Endothelial cell of umbilical vein (primary cell): ENCODE measurements at regions not wholly inside any gene's neighbourhood (a gene's known extent, or its start where the extent isn't known, plus 50 kb on each side); places are given as distances from the start of the nearest gene placed in this dataset.

Source experiments
- BruUV-seq: library from RNA; stranded (reverse); fragments of 400-500 nt; replicated peaks from 2 replicates; lab custom pipeline; 2021; lab: Mats Ljungman, UMichigan
- CTCF ChIA-PET: fragments of 300-600, 350-600 bp; sonication (Branson Sonifier 250); formaldehyde crosslinking; loops from one replicate; lab custom pipeline; 2021; ENCODE audit warnings: antibody characterized with exemption, inconsistent platforms; lab: Charles Lee
- POLR2A ChIA-PET: fragments of 300-600, 350-600 bp; sonication (Branson Sonifier 250); formaldehyde crosslinking; loops from one replicate; lab custom pipeline; 2021; ENCODE audit warnings: antibody characterized with exemption, inconsistent platforms; lab: Charles Lee
- DNase-seq: peaks from one replicate; pipeline ENCODE4 v3.0.0-alpha.2; 2011; ENCODE audit warnings: low read depth, low spot score
- FAIRE-seq: peaks from 2 replicates; lab custom pipeline; 2011; peaks lifted over from hg19 to GRCh38; lab: Jason Lieb, UNC
- H2AFZ ChIP-seq: 2 replicates; pipeline ENCODE4 v1.6.0; 2012; ENCODE audit warnings: low read depth, low read length, control low read depth, inconsistent platforms
- H3K27ac ChIP-seq: 2 replicates; pipeline ENCODE4 v1.5.1; 2011; ENCODE audit warnings: low read depth, mild to moderate bottlenecking, control low read depth, low read length, moderate library complexity; ENCODE audit not compliant: insufficient read depth
- H3K27me3 ChIP-seq, 2 experiments: 2 replicates each; pipeline versions ENCODE4 v1.6.0 to v1.6.1; 2011; ENCODE audit warnings: low read length in 2 of 2, mixed read lengths in 1 of 2; ENCODE audit not compliant: control insufficient read depth in 2 of 2, insufficient read depth in 2 of 2
- H3K36me3 ChIP-seq, 2 experiments: 2 replicates in 1 of 2; 3 replicates in 1 of 2; pipeline ENCODE4 v1.5.1; 2011; ENCODE audit warnings: low read length in 2 of 2, mild to moderate bottlenecking in 1 of 2, moderate library complexity in 1 of 2; ENCODE audit not compliant: control insufficient read depth in 2 of 2, insufficient read depth in 2 of 2; ENCODE audit errors: extremely low read depth in 1 of 2
- H3K4me1 ChIP-seq: 3 replicates; pipeline ENCODE4 v1.5.1; 2011; ENCODE audit warnings: mild to moderate bottlenecking, low read length; ENCODE audit not compliant: control insufficient read depth, insufficient read depth; ENCODE audit errors: extremely low read depth
- H3K4me2 ChIP-seq: 2 replicates; pipeline ENCODE4 v1.6.1; 2011; ENCODE audit warnings: low read length, control low read depth, mixed read lengths; ENCODE audit not compliant: insufficient read depth
- H3K4me3 ChIP-seq, 3 experiments: fragments of 200-600 bp in 1 of 3; sonication (generic), shearing (Covaris generic) in 1 of 3; replicated peaks in 1 of 3; 2 replicates each; pipeline ENCODE4 v1.5.1; 2011 to 2016; ENCODE audit warnings: control low read depth in 3 of 3, low read length in 3 of 3, mild to moderate bottlenecking in 2 of 3, inconsistent platforms in 1 of 3, low read depth in 1 of 3, moderate library complexity in 1 of 3; ENCODE audit not compliant: insufficient read depth in 1 of 3
- H3K79me2 ChIP-seq: 2 replicates; pipeline ENCODE4 v1.6.0; 2012; ENCODE audit warnings: low read length, inconsistent platforms; ENCODE audit not compliant: control insufficient read depth, insufficient read depth
- H3K9ac ChIP-seq: replicated peaks from 2 replicates; pipeline ENCODE3; 2011; ENCODE audit warnings: low read length, control low read depth; ENCODE audit not compliant: insufficient read depth; ENCODE audit errors: extremely low read depth
- H3K9me1 ChIP-seq: replicated peaks from 3 replicates; pipeline ENCODE4 v1.6.0; 2011; ENCODE audit warnings: mild to moderate bottlenecking, low read length; ENCODE audit not compliant: control insufficient read depth, insufficient read depth; ENCODE audit errors: extremely low read depth
- H3K9me3 ChIP-seq: replicated peaks from 2 replicates; pipeline ENCODE4 v1.5.1; 2012; ENCODE audit warnings: low read length, inconsistent platforms; ENCODE audit not compliant: control insufficient read depth, insufficient read depth
- H4K20me1 ChIP-seq: replicated peaks from 2 replicates; pipeline ENCODE3; 2011; ENCODE audit warnings: mild to moderate bottlenecking, low read length; ENCODE audit not compliant: control insufficient read depth, insufficient read depth; ENCODE audit errors: extremely low read depth
- EZH2 ChIP-seq: IDR thresholded peaks from 2 replicates; pipeline ENCODE4 v1.6.1; 2012; ENCODE audit warnings: borderline replicate concordance, low read depth, mild to moderate bottlenecking, moderate library complexity, low read length, inconsistent platforms; ENCODE audit not compliant: severe bottlenecking
- FOS ChIP-seq: IDR thresholded peaks from 2 replicates; pipeline ENCODE4 v1.6.1; 2011; ENCODE audit warnings: mild to moderate bottlenecking, low read length, moderate library complexity, borderline replicate concordance; ENCODE audit not compliant: insufficient read depth
- GATA2 ChIP-seq: IDR thresholded peaks from 2 replicates; pipeline ENCODE4 v1.7.0; 2011; ENCODE audit warnings: low read depth, mild to moderate bottlenecking, moderate library complexity, mixed read lengths, low read length; ENCODE audit not compliant: insufficient read length, insufficient read depth
- JUN ChIP-seq: IDR thresholded peaks from 2 replicates; pipeline ENCODE4 v1.6.1; 2011; ENCODE audit warnings: borderline replicate concordance, low read depth; ENCODE audit not compliant: insufficient read length, insufficient read depth
- MYC ChIP-seq: IDR thresholded peaks from one replicate; pipeline ENCODE4 v1.6.1; 2011; ENCODE audit warnings: mild to moderate bottlenecking, low read depth, low read length
- POLR2A ChIP-seq: IDR thresholded peaks from 2 replicates; pipeline ENCODE4 v1.6.1; 2012; ENCODE audit warnings: low read depth, mild to moderate bottlenecking, control low read depth, low read length
- POLR2AphosphoS5 ChIP-seq: IDR thresholded peaks from 2 replicates; pipeline ENCODE4 v1.6.1; 2012; ENCODE audit warnings: low read depth, mild to moderate bottlenecking, control low read depth, low read length, moderate library complexity; ENCODE audit not compliant: insufficient read depth
- dilution Hi-C: fragments of 300-500 bp; cut with MboI; formaldehyde crosslinking; loops from one replicate; pipeline ENCODE4 v1.15.0; 2019; ENCODE audit warnings: low sequenced_read_pairs; ENCODE audit not compliant: extremely low pct_ligation_motif_present
- intact Hi-C: fragments of 100-400 bp; cut with micrococcal nuclease; formaldehyde crosslinking; loops from one replicate; pipeline ENCODE4 v1.10.0; 2022
- TF ChIP-seq, protein P1 (sequence below), 2 donors: IDR thresholded peaks; 1 replicate in 1 of 2; 2 replicates in 1 of 2; pipeline ENCODE4 v1.5.1; 2011; ENCODE audit warnings: low read length in 2 of 2, mild to moderate bottlenecking in 2 of 2, moderate library complexity in 2 of 2, control low read depth in 1 of 2, inconsistent platforms in 1 of 2, low read depth in 1 of 2; ENCODE audit not compliant: insufficient read depth in 1 of 2; ENCODE audit errors: extremely low read depth in 1 of 2
- TF ChIP-seq, protein P2 (sequence below): IDR thresholded peaks from 2 replicates; pipeline ENCODE4 v1.6.1; 2011; ENCODE audit not compliant: insufficient read depth, insufficient read length

DNA sequence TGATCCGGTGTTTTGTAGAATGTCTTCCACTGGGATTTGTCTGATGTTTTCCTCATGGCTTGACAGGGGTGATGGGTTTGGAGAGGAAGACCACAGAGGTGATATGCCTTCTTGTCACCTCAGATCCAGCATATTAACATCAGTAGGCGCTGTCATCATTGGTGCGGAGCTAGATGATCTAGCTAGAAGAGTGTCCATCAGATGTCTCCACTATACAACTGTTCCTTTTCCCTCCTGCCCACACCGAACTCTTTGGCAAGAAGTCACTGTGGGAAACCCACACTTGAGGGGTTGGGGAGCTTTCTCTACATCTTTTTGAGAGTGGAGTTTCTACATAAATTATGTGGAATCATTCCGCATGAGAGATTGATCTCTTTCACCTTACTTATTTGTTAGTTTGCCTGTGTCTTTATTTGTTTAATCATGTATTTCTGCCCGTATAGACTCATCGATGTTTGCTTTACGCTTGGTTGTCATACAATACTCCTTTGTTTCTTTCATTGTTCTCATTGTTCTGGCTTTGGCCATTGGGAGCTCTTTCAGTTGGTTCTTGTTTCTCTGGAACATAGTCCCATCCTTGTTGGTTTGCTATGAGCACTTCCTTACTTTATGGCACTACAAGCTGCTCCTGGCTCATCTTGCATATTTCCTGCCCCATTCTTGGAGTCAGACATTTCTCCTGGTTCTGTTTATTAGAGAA is 1420.3 kb downstream of the BRD1 start:
- intact Hi-C loops: no loop called here

More for the DNA sequence above, 1420.3 kb downstream of the BRD1 start:
- Histone ChIP-seq H4K20me1 (no peaks in the 10 kb centered on the region), H3K9ac (no peak overlapping the region), H2AFZ (no peak overlapping the region), H3K4me1 (no peaks in the 10 kb centered on the region), H3K9me3 (peaks cover 18% of the 10 kb centered on the region), H3K4me3 (no peak overlapping the region), H3K4me2 (no peak overlapping the region), H3K79me2 (no peaks in the 10 kb centered on the region), H3K27me3 (no peaks in the 10 kb centered on the region), H3K27ac (no peak overlapping the region), H3K9me1 (no peaks in the 10 kb centered on the region), H3K36me3 (no peaks in the 10 kb centered on the region)
- CTCF ChIA-PET: no interaction called here
- no peak for DNase-seq
- POLR2A ChIA-PET: no interaction called here
- TF ChIP-seq JUN: no peak
- no peak for TF ChIP-seq POLR2A
- TF ChIP-seq GATA2: no peak
- no peak for TF ChIP-seq EZH2
- TF ChIP-seq, protein P1, sequence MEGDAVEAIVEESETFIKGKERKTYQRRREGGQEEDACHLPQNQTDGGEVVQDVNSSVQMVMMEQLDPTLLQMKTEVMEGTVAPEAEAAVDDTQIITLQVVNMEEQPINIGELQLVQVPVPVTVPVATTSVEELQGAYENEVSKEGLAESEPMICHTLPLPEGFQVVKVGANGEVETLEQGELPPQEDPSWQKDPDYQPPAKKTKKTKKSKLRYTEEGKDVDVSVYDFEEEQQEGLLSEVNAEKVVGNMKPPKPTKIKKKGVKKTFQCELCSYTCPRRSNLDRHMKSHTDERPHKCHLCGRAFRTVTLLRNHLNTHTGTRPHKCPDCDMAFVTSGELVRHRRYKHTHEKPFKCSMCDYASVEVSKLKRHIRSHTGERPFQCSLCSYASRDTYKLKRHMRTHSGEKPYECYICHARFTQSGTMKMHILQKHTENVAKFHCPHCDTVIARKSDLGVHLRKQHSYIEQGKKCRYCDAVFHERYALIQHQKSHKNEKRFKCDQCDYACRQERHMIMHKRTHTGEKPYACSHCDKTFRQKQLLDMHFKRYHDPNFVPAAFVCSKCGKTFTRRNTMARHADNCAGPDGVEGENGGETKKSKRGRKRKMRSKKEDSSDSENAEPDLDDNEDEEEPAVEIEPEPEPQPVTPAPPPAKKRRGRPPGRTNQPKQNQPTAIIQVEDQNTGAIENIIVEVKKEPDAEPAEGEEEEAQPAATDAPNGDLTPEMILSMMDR (IDR thresholded peaks at IDR 0.05; ENCODE audit: extremely low read depth in 1 of 2, insufficient read depth in 1 of 2, low read depth in 1 of 2, low read length in 2 of 2): no peak
- TF ChIP-seq MYC: no peak
- TF ChIP-seq FOS: no peak
- no peak for TF ChIP-seq POLR2AphosphoS5
- TF ChIP-seq, protein P2, sequence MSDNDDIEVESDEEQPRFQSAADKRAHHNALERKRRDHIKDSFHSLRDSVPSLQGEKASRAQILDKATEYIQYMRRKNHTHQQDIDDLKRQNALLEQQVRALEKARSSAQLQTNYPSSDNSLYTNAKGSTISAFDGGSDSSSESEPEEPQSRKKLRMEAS: no peak
- BruUV-seq: no TSS peak
- FAIRE-seq: no peak
- dilution Hi-C loops: no loop called here
